OCI-LY7 (cell line): ENCODE measurements at regions not wholly inside any gene's neighbourhood (a gene's known extent, or its start where the extent isn't known, plus 50 kb on each side); places are given as distances from the start of the nearest gene placed in this dataset.
"Not testable (repeated sequence)": the region's sequence is repeated elsewhere in the genome, so short reads cannot be mapped to it uniquely, and the experiment has no call there.

Experiments used
- BruUV-seq: library from RNA; stranded (reverse); fragments of 400-500 nt; replicated peaks from 2 replicates; lab custom pipeline; 2021; lab: Mats Ljungman, UMichigan
- CTCF ChIA-PET: fragments of 300-600 bp; sonication (Branson Sonifier 250); formaldehyde crosslinking; loops from one replicate; lab custom pipeline; 2022; ENCODE audit warnings: antibody characterized with exemption; ENCODE audit not compliant: unreplicated experiment; lab: Charles Lee
- POLR2A ChIA-PET: fragments of 300-600 bp; sonication (Branson Sonifier 250); formaldehyde crosslinking; loops from one replicate; lab custom pipeline; 2022; ENCODE audit warnings: antibody characterized with exemption; lab: Charles Lee
- DNase-seq: peaks from one replicate; pipeline ENCODE4 v3.0.0-alpha.2; 2015; ENCODE audit warnings: low spot score
- H2AFZ ChIP-seq: fragments of 200-600 bp; sonication (generic), shearing (Covaris generic); 2 replicates; pipeline ENCODE4 v1.6.1; 2014; ENCODE audit warnings: mild to moderate bottlenecking, antibody characterized with exemption, low read length, moderate library complexity
- H3K27ac ChIP-seq: fragments of 200-600 bp; sonication (generic); 2 replicates; pipeline ENCODE4 v1.5.1; 2014; ENCODE audit warnings: mixed run types, low read depth, mild to moderate bottlenecking, moderate library complexity, low read length, inconsistent platforms; ENCODE audit not compliant: poor library complexity, severe bottlenecking
- H3K36me3 ChIP-seq: fragments of 200-600 bp; sonication (generic); 2 replicates; pipeline ENCODE4 v1.6.1; 2014; ENCODE audit warnings: mild to moderate bottlenecking, antibody characterized with exemption, low read length, moderate library complexity, mixed read lengths; ENCODE audit not compliant: insufficient read depth
- H3K4me1 ChIP-seq: fragments of 200-600 bp; sonication (generic); 2 replicates; pipeline ENCODE4 v1.5.1; 2014; ENCODE audit warnings: mild to moderate bottlenecking, low read length; ENCODE audit not compliant: insufficient read depth, poor library complexity, severe bottlenecking
- H3K4me2 ChIP-seq: fragments of 200-600 bp; sonication (generic); 2 replicates; pipeline ENCODE4 v1.6.1; 2014; ENCODE audit warnings: mild to moderate bottlenecking, low read length
- H3K4me3 ChIP-seq: fragments of 200-600 bp; sonication (generic); 2 replicates; pipeline ENCODE4 v1.5.1; 2014; ENCODE audit warnings: mild to moderate bottlenecking, low read depth, low read length; ENCODE audit not compliant: poor library complexity, severe bottlenecking
- H3K79me2 ChIP-seq: fragments of 200-600 bp; sonication (generic); 2 replicates; pipeline ENCODE4 v1.6.1; 2016; ENCODE audit warnings: low read depth, mild to moderate bottlenecking, low read length, moderate library complexity, mixed read lengths; ENCODE audit not compliant: insufficient read depth
- H3K9me2 ChIP-seq: fragments of 200-600 bp; sonication (generic); 2 replicates; pipeline ENCODE4 v1.6.1; 2016; ENCODE audit warnings: mild to moderate bottlenecking, low read length, mixed read lengths; ENCODE audit not compliant: insufficient read depth
- H3K9me3 ChIP-seq: fragments of 200-600 bp; sonication (generic); 2 replicates; pipeline ENCODE4 v1.6.1; 2014; ENCODE audit warnings: mild to moderate bottlenecking, mixed run types, low read length, mixed read lengths
- H4K20me1 ChIP-seq: fragments of 200-600 bp; sonication (generic); 2 replicates; pipeline ENCODE4 v1.6.1; 2014; ENCODE audit warnings: mild to moderate bottlenecking, antibody characterized with exemption, low read length, moderate library complexity, mixed read lengths; ENCODE audit not compliant: insufficient read depth
- EZH2phosphoT487 ChIP-seq: fragments of 200-600 bp; sonication (generic); IDR thresholded peaks from 2 replicates; pipeline ENCODE4 v1.6.1; 2018; ENCODE audit warnings: low read depth, borderline replicate concordance, mild to moderate bottlenecking, mixed run types, antibody characterized with exemption, low read length, moderate library complexity, mixed read lengths
- intact Hi-C: fragments of 100-400 bp; cut with micrococcal nuclease; formaldehyde crosslinking; loops from one replicate; pipeline ENCODE4 v1.10.0; 2022; ENCODE audit not compliant: unreplicated experiment
- TF ChIP-seq, protein P1 (sequence below): fragments of 200-600 bp; sonication (generic); conservative IDR thresholded peaks from 2 replicates; pipeline ENCODE4 v1.5.1; 2014; ENCODE audit warnings: mild to moderate bottlenecking, antibody characterized with exemption, low read length, moderate library complexity, mixed read lengths

DNA sequence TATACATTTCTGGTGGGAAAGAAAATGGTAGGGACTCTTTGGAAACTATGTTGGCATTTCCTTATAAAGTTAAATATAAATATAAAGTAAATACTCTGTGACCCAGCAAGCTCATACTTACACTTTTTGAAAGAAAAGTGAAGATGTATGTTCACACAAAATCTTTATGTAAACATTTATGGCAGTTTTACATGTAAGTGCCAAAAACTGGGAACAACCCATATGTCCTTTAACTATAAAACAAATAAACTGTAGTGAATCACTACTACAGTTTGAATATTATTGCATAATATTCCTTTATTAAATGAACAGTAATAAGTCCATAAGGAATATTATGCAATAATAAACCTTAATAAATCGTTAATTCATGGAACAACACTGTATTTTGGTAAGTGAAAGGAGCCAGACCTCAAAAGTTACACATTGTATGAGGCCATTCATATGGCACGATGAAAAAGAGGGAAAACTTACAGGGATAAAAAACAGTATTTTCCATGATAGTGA is 1660.3 kb upstream of the LRRTM3 start:
- no peak overlapping the region for H2AFZ ChIP-seq
- no peaks in the 10 kb centered on the region for H3K79me2 ChIP-seq
- H3K27ac ChIP-seq = no peak overlapping the region
- POLR2A ChIA-PET = no interaction called here
- H3K4me3 ChIP-seq = no peak overlapping the region
- no peaks in the 10 kb centered on the region for H3K9me2 ChIP-seq
- no peaks in the 10 kb centered on the region for H3K9me3 ChIP-seq
- TF ChIP-seq, protein P1, sequence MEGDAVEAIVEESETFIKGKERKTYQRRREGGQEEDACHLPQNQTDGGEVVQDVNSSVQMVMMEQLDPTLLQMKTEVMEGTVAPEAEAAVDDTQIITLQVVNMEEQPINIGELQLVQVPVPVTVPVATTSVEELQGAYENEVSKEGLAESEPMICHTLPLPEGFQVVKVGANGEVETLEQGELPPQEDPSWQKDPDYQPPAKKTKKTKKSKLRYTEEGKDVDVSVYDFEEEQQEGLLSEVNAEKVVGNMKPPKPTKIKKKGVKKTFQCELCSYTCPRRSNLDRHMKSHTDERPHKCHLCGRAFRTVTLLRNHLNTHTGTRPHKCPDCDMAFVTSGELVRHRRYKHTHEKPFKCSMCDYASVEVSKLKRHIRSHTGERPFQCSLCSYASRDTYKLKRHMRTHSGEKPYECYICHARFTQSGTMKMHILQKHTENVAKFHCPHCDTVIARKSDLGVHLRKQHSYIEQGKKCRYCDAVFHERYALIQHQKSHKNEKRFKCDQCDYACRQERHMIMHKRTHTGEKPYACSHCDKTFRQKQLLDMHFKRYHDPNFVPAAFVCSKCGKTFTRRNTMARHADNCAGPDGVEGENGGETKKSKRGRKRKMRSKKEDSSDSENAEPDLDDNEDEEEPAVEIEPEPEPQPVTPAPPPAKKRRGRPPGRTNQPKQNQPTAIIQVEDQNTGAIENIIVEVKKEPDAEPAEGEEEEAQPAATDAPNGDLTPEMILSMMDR = no peak
- TF ChIP-seq EZH2phosphoT487 = no peak
- CTCF ChIA-PET = no interaction called here
- H3K4me1 ChIP-seq = no peaks in the 10 kb centered on the region
- no peak overlapping the region for H3K4me2 ChIP-seq
- H3K36me3 ChIP-seq = no peaks in the 10 kb centered on the region
- intact Hi-C loops = no loop called here
- DNase-seq = no peak
- H4K20me1 ChIP-seq = no peaks in the 10 kb centered on the region
- no TSS peak for BruUV-seq

DNA sequence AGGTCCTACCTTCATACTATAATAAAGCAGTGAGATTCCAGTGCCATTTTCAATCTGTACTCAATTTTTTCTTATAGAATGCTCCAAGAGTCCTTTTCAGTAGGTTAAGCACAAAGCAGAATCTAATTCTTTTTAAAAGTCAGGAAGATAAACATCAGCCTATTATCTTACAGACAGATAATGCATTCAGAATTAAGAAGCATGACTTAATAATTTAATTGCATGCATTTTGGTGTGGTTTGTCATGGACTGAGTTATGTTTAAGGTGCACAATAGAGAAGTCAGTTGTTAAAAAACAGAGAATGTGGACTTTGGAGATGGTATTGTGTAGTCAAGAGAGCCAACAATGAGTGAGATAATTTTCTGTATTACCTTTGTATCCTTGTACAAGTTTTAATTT is 1656.3 kb upstream of the LRRTM3 start:
- CTCF ChIA-PET, intact Hi-C loops, H4K20me1 ChIP-seq, H3K27ac ChIP-seq, H3K9me3 ChIP-seq, H3K4me1 ChIP-seq, H3K9me2 ChIP-seq, H3K4me2 ChIP-seq, H3K79me2 ChIP-seq, H3K4me3 ChIP-seq, H2AFZ ChIP-seq, BruUV-seq, DNase-seq, H3K36me3 ChIP-seq: not testable (repeated sequence)
- POLR2A ChIA-PET = interaction anchor here (0.7 kb wide), 1 partner anchor 18 kb away, joined by 3 read pairs; no protein-coding TSS in a partner anchor

DNA sequence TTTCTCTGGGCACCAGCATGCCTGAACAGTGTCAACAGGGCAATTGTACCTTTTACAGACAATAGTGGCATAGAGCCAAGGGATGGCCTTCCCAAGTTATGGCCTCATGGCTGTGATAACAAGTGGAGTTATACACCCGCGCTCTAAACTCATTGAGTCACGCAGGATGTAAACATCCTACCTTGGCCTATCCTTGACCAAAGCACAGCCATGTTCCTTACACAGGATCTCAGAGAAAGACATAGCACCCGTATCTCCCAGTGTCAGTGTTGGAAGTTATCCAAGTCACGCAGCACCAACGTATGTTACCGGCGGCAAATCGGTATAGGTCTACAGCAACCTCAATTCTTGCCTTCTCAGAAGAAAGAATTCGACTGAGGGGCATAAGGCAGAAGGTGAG is 1654.9 kb upstream of the LRRTM3 start:
- no peak for DNase-seq
- BruUV-seq = no TSS peak
- no peaks in the 10 kb centered on the region for H4K20me1 ChIP-seq
- intact Hi-C loops = no loop called here
- no peaks in the 10 kb centered on the region for H3K9me3 ChIP-seq
- CTCF ChIA-PET = no interaction called here
- H3K4me1 ChIP-seq = no peaks in the 10 kb centered on the region
- H2AFZ ChIP-seq = no peak overlapping the region
- H3K4me3 ChIP-seq = no peak overlapping the region
- H3K9me2 ChIP-seq = no peaks in the 10 kb centered on the region
- no peak overlapping the region for H3K4me2 ChIP-seq
- POLR2A ChIA-PET = no interaction called here
- no peak for TF ChIP-seq EZH2phosphoT487
- TF ChIP-seq, protein P1 = no peak
- no peaks in the 10 kb centered on the region for H3K36me3 ChIP-seq
- no peak overlapping the region for H3K27ac ChIP-seq
- H3K79me2 ChIP-seq = no peaks in the 10 kb centered on the region
